Prostate gland (tissue), 2 donors: ENCODE measurements at regions not wholly inside any gene's neighbourhood (a gene's known extent, or its start where the extent isn't known, plus 50 kb on each side); places are given as distances from the start of the nearest gene placed in this dataset.

Experiments
- DNase-seq: peaks from one replicate; pipeline ENCODE4 v3.0.0-alpha.2; 2019; ENCODE audit warnings: low spot score
- H3K27ac ChIP-seq, 2 donors: fragments of 200-600 bp; sonication (generic); 2 replicates each; pipeline ENCODE4 v1.5.1; 2017 to 2019
- H3K27me3 ChIP-seq: fragments of 200-600 bp; sonication (generic); replicated peaks from 2 replicates; pipeline ENCODE4 v1.5.1; 2019; ENCODE audit not compliant: insufficient read depth
- H3K36me3 ChIP-seq, 2 donors: fragments of 200-600 bp; sonication (generic); 1 replicate in 1 of 2; 2 replicates in 1 of 2; pipeline versions ENCODE4 v1.5.1 to v1.8.1; 2017 to 2019
- H3K4me1 ChIP-seq: fragments of 200-600 bp; sonication (generic); replicated peaks from 2 replicates; pipeline ENCODE4 v1.5.1; 2019
- H3K4me3 ChIP-seq, 2 donors: fragments of 200-600 bp; sonication (generic); 2 replicates each; pipeline ENCODE4 v1.5.1; 2017 to 2019
- H3K9me3 ChIP-seq: fragments of 200-600 bp; sonication (generic); 2 replicates; pipeline ENCODE4 v1.5.1; 2017
- CTCF ChIP-seq, 4 experiments: fragments of 200-600 bp in 2 of 4; fragments of 450-650 bp in 2 of 4; sonication (generic) in 2 of 4; IDR thresholded peaks; 1 replicate in 3 of 4; 2 replicates in 1 of 4; pipeline ENCODE4 v1.5.1; 2016 to 2019; ENCODE audit warnings: antibody characterized with exemption in 4 of 4, mild to moderate bottlenecking in 2 of 4, moderate library complexity in 2 of 4
- POLR2A ChIP-seq: fragments of 450-650 bp; IDR thresholded peaks from one replicate; pipeline ENCODE4 v1.6.1; 2016; ENCODE audit warnings: antibody characterized with exemption, mild to moderate bottlenecking
- POLR2AphosphoS5 ChIP-seq: sonication (generic); formaldehyde crosslinking; IDR thresholded peaks from one replicate; pipeline ENCODE4 v1.6.1; 2017; ENCODE audit warnings: antibody characterized with exemption
- WGBS: methylation state at CpG from one replicate; pipeline ENCODE4 v1.1.5; 2018; 5-methylcytosine and 5-hydroxymethylcytosine counted together
- intact Hi-C: fragments of 100-400 bp; cut with DNase I; formaldehyde crosslinking; loops from one replicate; pipeline ENCODE4 v1.14.2; 2022

GRCh38 chr1:193607787-193608186 lies 421.4 kb upstream of the B3GALT2 start:
- DNase-seq = no peak

GRCh38 chr1:193606035-193606434 lies 419.6 kb upstream of the B3GALT2 start:
- H3K9me3 ChIP-seq = no peaks in the 10 kb centered on the region
- no peaks in the 10 kb centered on the region for H3K36me3 ChIP-seq
- no peak overlapping the region for H3K27ac ChIP-seq
- DNase-seq = no peak
- no peak overlapping the region for H3K4me3 ChIP-seq
- TF ChIP-seq POLR2A = no peak
- TF ChIP-seq CTCF (IDR thresholded peaks at IDR 0.05) = no peak
- TF ChIP-seq POLR2AphosphoS5 = no peak
- intact Hi-C loops = no loop called here
- 75% methylated on average over 5 of the region's 5 CpGs for WGBS
- H3K27me3 ChIP-seq = no peaks in the 10 kb centered on the region
- H3K4me1 ChIP-seq = no peaks in the 10 kb centered on the region

More at GRCh38 chr1:193607787-193608186, 421.4 kb upstream of the B3GALT2 start:
- H3K4me3 ChIP-seq = no peak overlapping the region
- no peaks in the 10 kb centered on the region for H3K36me3 ChIP-seq
- H3K27ac ChIP-seq = no peak overlapping the region
- H3K4me1 ChIP-seq = no peaks in the 10 kb centered on the region
- WGBS = 95% methylated on average over 3 of the region's 3 CpGs
- intact Hi-C loops = no loop called here
- no peaks in the 10 kb centered on the region for H3K27me3 ChIP-seq
- TF ChIP-seq CTCF (IDR thresholded peaks at IDR 0.05) = no peak
- TF ChIP-seq POLR2A = no peak
- no peak for TF ChIP-seq POLR2AphosphoS5
- no peaks in the 10 kb centered on the region for H3K9me3 ChIP-seq

GRCh38 chr1:193602705-193603104 lies 416.3 kb upstream of the B3GALT2 start:
- TF ChIP-seq CTCF (IDR thresholded peaks at IDR 0.05) (no peak), POLR2AphosphoS5 (no peak), POLR2A (no peak)
- intact Hi-C loops = no loop called here
- DNase-seq = no peak
- H3K4me3 ChIP-seq = no peak overlapping the region
- no peaks in the 10 kb centered on the region for H3K27me3 ChIP-seq
- 70% methylated on average over 2 of the region's 2 CpGs for WGBS
- H3K27ac ChIP-seq = no peak overlapping the region
- H3K36me3 ChIP-seq = no peaks in the 10 kb centered on the region
- H3K9me3 ChIP-seq = no peaks in the 10 kb centered on the region
- no peaks in the 10 kb centered on the region for H3K4me1 ChIP-seq

- 78% methylated on average over 3 of the region's 3 CpGs for WGBS
These were observed 406.9 kb upstream of the B3GALT2 start for GRCh38 chr1:193593147-193593885.

More at GRCh38 chr1:193593147-193593885, 406.9 kb upstream of the B3GALT2 start:
- intact Hi-C loops = no loop called here
- no peak for DNase-seq
- H3K27me3 ChIP-seq = no peaks in the 10 kb centered on the region
- H3K4me3 ChIP-seq = no peak overlapping the region
- no peaks in the 10 kb centered on the region for H3K36me3 ChIP-seq
- H3K4me1 ChIP-seq = no peaks in the 10 kb centered on the region
- TF ChIP-seq POLR2A (no peak), POLR2AphosphoS5 (no peak), CTCF (IDR thresholded peaks at IDR 0.05) (no peak)
- H3K27ac ChIP-seq = no peak overlapping the region
- H3K9me3 ChIP-seq = no peaks in the 10 kb centered on the region
